Nephron progenitor cell (in vitro differentiated cells): ENCODE measurements at regions not wholly inside any gene's neighbourhood (a gene's known extent, or its start where the extent isn't known, plus 50 kb on each side); places are given as distances from the start of the nearest gene placed in this dataset.

Experiments
- DNase-seq: peaks from one replicate; pipeline ENCODE4 v3.0.0; 2021
- H3K27ac Mint-ChIP-seq: 2 replicates; pipeline ENCODE4 v1.8.0; 2021; ENCODE audit warnings: mild to moderate bottlenecking, moderate library complexity, mixed read lengths
- H3K27me3 Mint-ChIP-seq: 2 replicates; pipeline ENCODE4 v1.8.0; 2021; ENCODE audit warnings: mild to moderate bottlenecking, low read depth, mixed read lengths; ENCODE audit not compliant: poor library complexity
- H3K36me3 Mint-ChIP-seq: 2 replicates; pipeline ENCODE4 v1.8.0; 2021; ENCODE audit warnings: low read depth, mixed read lengths
- H3K4me1 Mint-ChIP-seq: 2 replicates; pipeline ENCODE4 v1.8.0; 2021; ENCODE audit warnings: mixed read lengths
- H3K4me3 Mint-ChIP-seq: 2 replicates; pipeline ENCODE4 v1.8.0; 2021; ENCODE audit warnings: mild to moderate bottlenecking, moderate library complexity, mixed read lengths
- H3K9me3 Mint-ChIP-seq: 2 replicates; pipeline ENCODE4 v1.8.0; 2021; ENCODE audit warnings: mild to moderate bottlenecking, moderate library complexity, mixed read lengths
- CTCF ChIP-seq: fragments of 200-600 bp; sonication (generic); IDR thresholded peaks from 2 replicates; pipeline ENCODE4 v1.5.0; 2021; ENCODE audit warnings: antibody characterized with exemption

- no peak overlapping the region for H3K27ac Mint-ChIP-seq
- TF ChIP-seq CTCF = no peak
- peak overlapping the region; percentile 39 for H3K4me3 Mint-ChIP-seq
These were observed 202.5 kb upstream of the GMDS start for GRCh38 chr6:2447931-2448330.

GRCh38 chr6:2447318-2447920 lies 202.0 kb upstream of the GMDS start:
- TF ChIP-seq CTCF = no peak
- Mint-ChIP-seq H3K4me1 (peaks cover 25% of the 10 kb centered on the region), H3K27ac (no peak overlapping the region), H3K9me3 (no peaks in the 10 kb centered on the region), H3K27me3 (peaks cover 21% of the 10 kb centered on the region), H3K36me3 (peaks cover 13% of the 10 kb centered on the region), H3K4me3 (no peak overlapping the region)
- no peak for DNase-seq

More at GRCh38 chr6:2447931-2448330, 202.5 kb upstream of the GMDS start:
- Mint-ChIP-seq H3K9me3 (no peaks in the 10 kb centered on the region), H3K4me1 (peaks cover 23% of the 10 kb centered on the region), H3K36me3 (peaks cover 13% of the 10 kb centered on the region), H3K27me3 (peaks cover 21% of the 10 kb centered on the region)
- no peak for DNase-seq

GRCh38 chr6:2441601-2442475 lies 196.4 kb upstream of the GMDS start:
- DNase-seq = no peak
- peaks cover 5% of the 10 kb centered on the region for H3K9me3 Mint-ChIP-seq
- peaks cover 8% of the 10 kb centered on the region for H3K27me3 Mint-ChIP-seq
- no peak for TF ChIP-seq CTCF
- H3K27ac Mint-ChIP-seq = peak overlapping the region; percentile 62
- H3K4me1 Mint-ChIP-seq = peaks cover 40% of the 10 kb centered on the region
- peaks cover 18% of the 10 kb centered on the region for H3K36me3 Mint-ChIP-seq
- H3K4me3 Mint-ChIP-seq = no peak overlapping the region

GRCh38 chr6:2440516-2440915 lies 195.1 kb upstream of the GMDS start:
- peaks cover 8% of the 10 kb centered on the region for H3K27me3 Mint-ChIP-seq
- H3K27ac Mint-ChIP-seq = peak overlapping the region; percentile 57
- H3K4me1 Mint-ChIP-seq = peaks cover 48% of the 10 kb centered on the region
- no peak overlapping the region for H3K4me3 Mint-ChIP-seq
- DNase-seq = no peak
- peaks cover 5% of the 10 kb centered on the region for H3K9me3 Mint-ChIP-seq
- peaks cover 18% of the 10 kb centered on the region for H3K36me3 Mint-ChIP-seq
- TF ChIP-seq CTCF = no peak

GRCh38 chr6:2439632-2440031 lies 194.2 kb upstream of the GMDS start:
- TF ChIP-seq CTCF = no peak
- Mint-ChIP-seq H3K4me3 (no peak overlapping the region), H3K27me3 (peaks cover 8% of the 10 kb centered on the region), H3K36me3 (peaks cover 14% of the 10 kb centered on the region), H3K27ac (no peak overlapping the region), H3K9me3 (peaks cover 5% of the 10 kb centered on the region), H3K4me1 (peaks cover 57% of the 10 kb centered on the region)
- no peak for DNase-seq
